ENCODE measurements at regions not wholly inside any gene's neighbourhood (a gene's known extent, or its start where the extent isn't known, plus 50 kb on each side); places are given as distances from the start of the nearest gene placed in this dataset.

- Histone ChIP-seq H3K9me3 (ENCODE audit: control insufficient read depth, low read length) (no peaks in the 10 kb centered on the region), H3K36me3 (ENCODE audit: control insufficient read depth, insufficient read depth, low read length) (no peaks in the 10 kb centered on the region), H3K4me1 (ENCODE audit: control insufficient read depth, insufficient read depth, low read length, poor library complexity, severe bottlenecking) (no peaks in the 10 kb centered on the region), H3K4me3 (ENCODE audit: extremely low read depth, insufficient read depth, low read length, poor library complexity, severe bottlenecking) (no peak overlapping the region), H3K27ac (ENCODE audit: low read depth, low read length, severe bottlenecking) (no peak overlapping the region)
- 83% methylated on average over 1 of the region's 3 CpGs; no CpG with 5 or more reads in 1 of the 2 experiments for WGBS, 2 experiments (ENCODE audit: insufficient coverage in 2 of 2)
Observed at GRCh38 chr6:144722154-144722737, 437.1 kb downstream of the UTRN start.

- Histone ChIP-seq H3K27ac (ENCODE audit: low read depth, low read length, severe bottlenecking) (no peak overlapping the region), H3K4me1 (ENCODE audit: control insufficient read depth, insufficient read depth, low read length, poor library complexity, severe bottlenecking) (no peaks in the 10 kb centered on the region), H3K4me3 (ENCODE audit: extremely low read depth, insufficient read depth, low read length, poor library complexity, severe bottlenecking) (no peak overlapping the region), H3K36me3 (ENCODE audit: control insufficient read depth, insufficient read depth, low read length) (no peaks in the 10 kb centered on the region), H3K9me3 (ENCODE audit: control insufficient read depth, low read length) (no peaks in the 10 kb centered on the region)
Observed at GRCh38 chr6:144722925-144723324, 437.8 kb downstream of the UTRN start.

- Histone ChIP-seq H3K4me3 (ENCODE audit: extremely low read depth, insufficient read depth, low read length, poor library complexity, severe bottlenecking) (no peak overlapping the region), H3K9me3 (ENCODE audit: control insufficient read depth, low read length) (no peaks in the 10 kb centered on the region), H3K4me1 (ENCODE audit: control insufficient read depth, insufficient read depth, low read length, poor library complexity, severe bottlenecking) (no peaks in the 10 kb centered on the region), H3K27ac (ENCODE audit: low read depth, low read length, severe bottlenecking) (no peak overlapping the region), H3K36me3 (ENCODE audit: control insufficient read depth, insufficient read depth, low read length) (no peaks in the 10 kb centered on the region)
Observed at GRCh38 chr6:144723431-144723830, 438.3 kb downstream of the UTRN start.

- no CpG with 5 or more reads among the region's 2 CpGs for WGBS, 2 experiments (ENCODE audit: insufficient coverage in 2 of 2)
Observed at GRCh38 chr6:144724818-144725217, 439.7 kb downstream of the UTRN start.

GRCh38 chr6:144725736-144726522 lies 440.8 kb downstream of the UTRN start:
- Histone ChIP-seq H3K4me3 (ENCODE audit: extremely low read depth, insufficient read depth, low read length, poor library complexity, severe bottlenecking) (no peak overlapping the region), H3K9me3 (ENCODE audit: control insufficient read depth, low read length) (no peaks in the 10 kb centered on the region), H3K36me3 (ENCODE audit: control insufficient read depth, insufficient read depth, low read length) (no peaks in the 10 kb centered on the region), H3K4me1 (ENCODE audit: control insufficient read depth, insufficient read depth, low read length, poor library complexity, severe bottlenecking) (no peaks in the 10 kb centered on the region), H3K27ac (ENCODE audit: low read depth, low read length, severe bottlenecking) (no peak overlapping the region)
- 78 to 100% methylated on average over 3 of the region's 8 CpGs for WGBS, 2 experiments (ENCODE audit: insufficient coverage in 2 of 2)

More at GRCh38 chr6:144724818-144725217, 439.7 kb downstream of the UTRN start:
- Histone ChIP-seq H3K27ac (ENCODE audit: low read depth, low read length, severe bottlenecking) (no peak overlapping the region), H3K9me3 (ENCODE audit: control insufficient read depth, low read length) (no peaks in the 10 kb centered on the region), H3K4me3 (ENCODE audit: extremely low read depth, insufficient read depth, low read length, poor library complexity, severe bottlenecking) (no peak overlapping the region), H3K4me1 (ENCODE audit: control insufficient read depth, insufficient read depth, low read length, poor library complexity, severe bottlenecking) (no peaks in the 10 kb centered on the region), H3K36me3 (ENCODE audit: control insufficient read depth, insufficient read depth, low read length) (no peaks in the 10 kb centered on the region)

GRCh38 chr6:144728804-144729203 lies 443.7 kb downstream of the UTRN start:
- 100% methylated on average over 1 of the region's 4 CpGs; no CpG with 5 or more reads in 1 of the 2 experiments for WGBS, 2 experiments (ENCODE audit: insufficient coverage in 2 of 2)

GRCh38 chr6:144729502-144729901 lies 444.4 kb downstream of the UTRN start:
- Histone ChIP-seq H3K4me1 (ENCODE audit: control insufficient read depth, insufficient read depth, low read length, poor library complexity, severe bottlenecking) (no peaks in the 10 kb centered on the region), H3K36me3 (ENCODE audit: control insufficient read depth, insufficient read depth, low read length) (peaks cover 21% of the 10 kb centered on the region), H3K9me3 (ENCODE audit: control insufficient read depth, low read length) (no peaks in the 10 kb centered on the region), H3K27ac (ENCODE audit: low read depth, low read length, severe bottlenecking) (no peak overlapping the region), H3K4me3 (ENCODE audit: extremely low read depth, insufficient read depth, low read length, poor library complexity, severe bottlenecking) (no peak overlapping the region)
- no CpG with 5 or more reads among the region's 3 CpGs for WGBS, 2 experiments (ENCODE audit: insufficient coverage in 2 of 2)

More at GRCh38 chr6:144728804-144729203, 443.7 kb downstream of the UTRN start:
- H3K27ac ChIP-seq (ENCODE audit: low read depth, low read length, severe bottlenecking), result no peak overlapping the region
- H3K4me1 ChIP-seq (ENCODE audit: control insufficient read depth, insufficient read depth, low read length, poor library complexity, severe bottlenecking), result no peaks in the 10 kb centered on the region
- no peaks in the 10 kb centered on the region for H3K9me3 ChIP-seq (ENCODE audit: control insufficient read depth, low read length)
- peaks cover 21% of the 10 kb centered on the region for H3K36me3 ChIP-seq (ENCODE audit: control insufficient read depth, insufficient read depth, low read length)
- no peak overlapping the region for H3K4me3 ChIP-seq (ENCODE audit: extremely low read depth, insufficient read depth, low read length, poor library complexity, severe bottlenecking)

GRCh38 chr6:144730088-144730645 lies 445.0 kb downstream of the UTRN start:
- Histone ChIP-seq H3K9me3 (ENCODE audit: control insufficient read depth, low read length) (no peaks in the 10 kb centered on the region), H3K27ac (ENCODE audit: low read depth, low read length, severe bottlenecking) (no peak overlapping the region)
- 80 to 91% methylated on average over 1 to 4 of the region's 5 CpGs for WGBS, 2 experiments (ENCODE audit: insufficient coverage in 2 of 2)

GRCh38 chr6:144731229-144731628 lies 446.1 kb downstream of the UTRN start:
- Histone ChIP-seq H3K4me1 (ENCODE audit: control insufficient read depth, insufficient read depth, low read length, poor library complexity, severe bottlenecking) (no peaks in the 10 kb centered on the region), H3K27ac (ENCODE audit: low read depth, low read length, severe bottlenecking) (no peak overlapping the region), H3K4me3 (ENCODE audit: extremely low read depth, insufficient read depth, low read length, poor library complexity, severe bottlenecking) (no peak overlapping the region), H3K9me3 (ENCODE audit: control insufficient read depth, low read length) (no peaks in the 10 kb centered on the region), H3K36me3 (ENCODE audit: control insufficient read depth, insufficient read depth, low read length) (peaks cover 21% of the 10 kb centered on the region)
- no CpG with 5 or more reads among the region's 3 CpGs for WGBS, 2 experiments (ENCODE audit: insufficient coverage in 2 of 2)

More at GRCh38 chr6:144730088-144730645, 445.0 kb downstream of the UTRN start:
- Histone ChIP-seq H3K36me3 (ENCODE audit: control insufficient read depth, insufficient read depth, low read length) (peaks cover 21% of the 10 kb centered on the region), H3K4me1 (ENCODE audit: control insufficient read depth, insufficient read depth, low read length, poor library complexity, severe bottlenecking) (no peaks in the 10 kb centered on the region), H3K4me3 (ENCODE audit: extremely low read depth, insufficient read depth, low read length, poor library complexity, severe bottlenecking) (no peak overlapping the region)

- WGBS, 2 experiments (ENCODE audit: insufficient coverage in 2 of 2), result 88 to 92% methylated on average over 6 of the region's 6 CpGs
- Histone ChIP-seq H3K4me1 (ENCODE audit: control insufficient read depth, insufficient read depth, low read length, poor library complexity, severe bottlenecking) (no peaks in the 10 kb centered on the region), H3K27ac (ENCODE audit: low read depth, low read length, severe bottlenecking) (no peak overlapping the region), H3K9me3 (ENCODE audit: control insufficient read depth, low read length) (no peaks in the 10 kb centered on the region), H3K36me3 (ENCODE audit: control insufficient read depth, insufficient read depth, low read length) (peaks cover 14% of the 10 kb centered on the region), H3K4me3 (ENCODE audit: extremely low read depth, insufficient read depth, low read length, poor library complexity, severe bottlenecking) (no peak overlapping the region)
Observed at GRCh38 chr6:144736763-144737162, 451.6 kb downstream of the UTRN start.

- WGBS, 2 experiments (ENCODE audit: insufficient coverage in 2 of 2), result 83 to 90% methylated on average over 4 of the region's 4 CpGs
- H3K36me3 ChIP-seq (ENCODE audit: control insufficient read depth, insufficient read depth, low read length), result peaks cover 8% of the 10 kb centered on the region
Observed at GRCh38 chr6:144737998-144738397, 452.9 kb downstream of the UTRN start.

More at GRCh38 chr6:144737998-144738397, 452.9 kb downstream of the UTRN start:
- H3K27ac ChIP-seq (ENCODE audit: low read depth, low read length, severe bottlenecking), result no peak overlapping the region
- H3K9me3 ChIP-seq (ENCODE audit: control insufficient read depth, low read length), result no peaks in the 10 kb centered on the region
- H3K4me1 ChIP-seq (ENCODE audit: control insufficient read depth, insufficient read depth, low read length, poor library complexity, severe bottlenecking), result no peaks in the 10 kb centered on the region
- no peak overlapping the region for H3K4me3 ChIP-seq (ENCODE audit: extremely low read depth, insufficient read depth, low read length, poor library complexity, severe bottlenecking)
